Lung (tissue), 11 donors: ENCODE measurements at regions not wholly inside any gene's neighbourhood (a gene's known extent, or its start where the extent isn't known, plus 50 kb on each side); places are given as distances from the start of the nearest gene placed in this dataset.

ENCODE experiments used
- ATAC-seq: fragments of 200-7000 bp; cut with Tn5 transposase; one replicate; pipeline ENCODE4 v1.9.1; 2020; ENCODE audit warnings: moderate number of reproducible peaks; ENCODE audit not compliant: insufficient read depth, low FRiP score
- DNase-seq, 3 donors: peaks; one replicate each; pipeline ENCODE4 v3.0.0-alpha.2; 2013 to 2017
- H3K27ac ChIP-seq, 2 donors: one replicate each; pipeline ENCODE4 v1.5.1; 2013; ENCODE audit warnings: mild to moderate bottlenecking in 2 of 2, moderate library complexity in 2 of 2, control low read depth in 1 of 2, inconsistent platforms in 1 of 2, low read depth in 1 of 2, low read length in 1 of 2
- H3K27me3 ChIP-seq, 3 donors: one replicate each; pipeline ENCODE4 v1.5.1; 2013; ENCODE audit warnings: low read length in 2 of 3; ENCODE audit not compliant: control insufficient read depth in 3 of 3, insufficient read depth in 3 of 3
- H3K36me3 ChIP-seq, 4 donors: one replicate each; pipeline ENCODE4 v1.5.1; 2013; ENCODE audit warnings: low read length in 4 of 4, mild to moderate bottlenecking in 1 of 4, moderate library complexity in 1 of 4; ENCODE audit not compliant: control insufficient read depth in 4 of 4, insufficient read depth in 4 of 4
- H3K4me1 ChIP-seq, 5 donors: one replicate each; pipeline ENCODE4 v1.5.1; 2013; ENCODE audit warnings: low read length in 5 of 5, mild to moderate bottlenecking in 2 of 5, moderate library complexity in 1 of 5; ENCODE audit not compliant: control insufficient read depth in 5 of 5, insufficient read depth in 5 of 5
- H3K4me3 ChIP-seq: one replicate; pipeline ENCODE4 v1.5.1; 2013; ENCODE audit warnings: mild to moderate bottlenecking, control low read depth, moderate library complexity
- H3K9ac ChIP-seq, 2 donors: one replicate each; pipeline ENCODE4 v1.5.1; 2013; ENCODE audit warnings: low read length in 2 of 2, control low read depth in 1 of 2; ENCODE audit not compliant: insufficient read depth in 1 of 2
- H3K9me3 ChIP-seq, 4 donors: one replicate each; pipeline ENCODE4 v1.5.1; 2013; ENCODE audit warnings: low read length in 3 of 4, mild to moderate bottlenecking in 1 of 4, moderate library complexity in 1 of 4; ENCODE audit not compliant: control insufficient read depth in 4 of 4, insufficient read depth in 3 of 4
- whole genome bisulfite sequencing, 2 donors: extraction: QIAGEN DNeasy Blood & Tissue Kit; methylation state at CpG; one replicate each; pipeline ENCODE4 v1.1.7; 2013; 5-methylcytosine and 5-hydroxymethylcytosine counted together
- TF ChIP-seq, protein P1 (sequence below): IDR thresholded peaks from 2 replicates; pipeline ENCODE4 v1.5.1; 2012; ENCODE audit warnings: mild to moderate bottlenecking; ENCODE audit errors: control extremely low read depth, extremely low read depth
- donor health status: control.
- donor health status: control.
- donor health status: Bipolar disorder and iron deficiency.
- donor health status: healthy.
- donor health status: DM: yes; HTN: yes; CAD: no.

DNA sequence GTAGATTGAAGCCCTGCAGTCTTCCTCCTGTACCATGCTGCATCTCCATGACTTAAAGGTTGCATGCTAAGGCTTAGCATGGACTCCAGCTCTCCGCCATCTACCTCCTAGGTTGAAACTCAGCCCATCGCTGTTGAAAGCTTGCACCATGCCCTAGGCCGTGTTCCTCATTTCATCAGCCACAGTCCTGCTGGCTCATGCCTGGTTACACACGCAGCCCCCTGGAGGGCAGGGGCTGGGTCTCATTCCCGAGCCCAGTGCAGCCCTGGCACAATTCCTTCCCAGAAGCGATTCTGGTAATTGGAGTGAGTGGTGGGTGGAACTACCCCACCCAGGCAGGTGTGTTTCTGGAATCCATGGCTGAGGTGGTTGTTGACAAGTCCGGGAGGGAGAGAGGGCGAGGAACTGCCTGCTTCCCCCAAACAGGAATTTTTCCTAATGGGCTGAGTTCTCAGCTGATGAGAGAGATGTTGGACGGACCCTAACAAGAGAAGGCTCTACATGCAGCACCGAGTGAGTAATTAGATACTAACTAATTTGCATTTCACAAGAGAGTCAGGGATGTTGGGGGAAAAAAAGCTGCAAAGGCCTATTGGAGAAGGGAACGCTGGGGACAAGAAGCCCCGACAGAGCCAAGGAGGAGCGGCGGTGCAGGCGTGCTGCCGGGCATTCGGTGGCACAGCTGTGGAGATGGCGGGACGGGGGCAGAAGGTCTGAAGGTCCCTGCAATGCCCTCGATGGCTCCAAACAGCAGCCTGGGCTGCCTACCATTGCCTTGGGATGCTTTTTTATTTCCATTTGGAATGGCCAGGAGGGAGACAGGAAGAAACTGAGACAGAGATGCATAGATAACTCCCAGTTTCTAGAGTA is 92.3 kb upstream of the TLE3 start:
- Histone ChIP-seq H3K9ac (no peak overlapping the region), H3K27me3 (no peaks in the 10 kb centered on the region), H3K27ac (no peak overlapping the region), H3K4me3 (no peak overlapping the region), H3K4me1 (peaks cover 0 to 24% (median under 1%) of the 10 kb centered on the region in 5 donors), H3K9me3 (peaks cover 0 to 5% (median 0%) of the 10 kb centered on the region in 4 donors), H3K36me3 (no peaks in the 10 kb centered on the region)
- DNase-seq, result no peak
- TF ChIP-seq, protein P1, sequence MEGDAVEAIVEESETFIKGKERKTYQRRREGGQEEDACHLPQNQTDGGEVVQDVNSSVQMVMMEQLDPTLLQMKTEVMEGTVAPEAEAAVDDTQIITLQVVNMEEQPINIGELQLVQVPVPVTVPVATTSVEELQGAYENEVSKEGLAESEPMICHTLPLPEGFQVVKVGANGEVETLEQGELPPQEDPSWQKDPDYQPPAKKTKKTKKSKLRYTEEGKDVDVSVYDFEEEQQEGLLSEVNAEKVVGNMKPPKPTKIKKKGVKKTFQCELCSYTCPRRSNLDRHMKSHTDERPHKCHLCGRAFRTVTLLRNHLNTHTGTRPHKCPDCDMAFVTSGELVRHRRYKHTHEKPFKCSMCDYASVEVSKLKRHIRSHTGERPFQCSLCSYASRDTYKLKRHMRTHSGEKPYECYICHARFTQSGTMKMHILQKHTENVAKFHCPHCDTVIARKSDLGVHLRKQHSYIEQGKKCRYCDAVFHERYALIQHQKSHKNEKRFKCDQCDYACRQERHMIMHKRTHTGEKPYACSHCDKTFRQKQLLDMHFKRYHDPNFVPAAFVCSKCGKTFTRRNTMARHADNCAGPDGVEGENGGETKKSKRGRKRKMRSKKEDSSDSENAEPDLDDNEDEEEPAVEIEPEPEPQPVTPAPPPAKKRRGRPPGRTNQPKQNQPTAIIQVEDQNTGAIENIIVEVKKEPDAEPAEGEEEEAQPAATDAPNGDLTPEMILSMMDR, result no peak
- 85 to 91% methylated on average over 20 of the region's 20 CpGs for WGBS, 2 donors
- no peak for ATAC-seq

DNA sequence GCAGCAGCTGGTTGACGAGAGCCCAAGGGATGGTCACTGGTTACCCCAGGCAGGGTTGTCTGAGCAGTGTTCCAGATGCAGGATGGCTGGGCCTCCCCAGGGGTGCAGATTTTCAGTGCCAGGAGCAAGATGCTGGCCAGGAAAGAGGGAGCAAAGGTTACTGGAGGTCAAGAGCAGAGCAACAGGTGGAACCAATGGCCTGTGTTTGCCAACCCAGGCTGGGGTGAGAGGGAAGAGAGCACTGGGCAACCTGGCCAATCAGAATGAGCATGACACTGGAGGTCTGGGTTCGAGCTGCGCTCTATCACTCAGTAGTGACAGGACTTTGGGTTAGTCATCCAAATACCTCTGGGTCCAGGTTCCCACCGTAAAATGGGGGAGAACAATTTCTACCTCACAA is 90.6 kb upstream of the TLE3 start:
- no peak for DNase-seq
- no peaks in the 10 kb centered on the region for H3K36me3 ChIP-seq
- peaks cover 0 to 7% (median 0%) of the 10 kb centered on the region in 5 donors for H3K4me1 ChIP-seq
- H3K9ac ChIP-seq, result no peak overlapping the region
- H3K27me3 ChIP-seq, result no peaks in the 10 kb centered on the region
- TF ChIP-seq, protein P1, result no peak
- no peak overlapping the region for H3K4me3 ChIP-seq
- no peak for ATAC-seq
- H3K27ac ChIP-seq, result no peak overlapping the region
- peaks cover 0 to 5% (median 0%) of the 10 kb centered on the region in 4 donors for H3K9me3 ChIP-seq
- WGBS, 2 donors, result 99% methylated on average over 4 of the region's 4 CpGs

DNA sequence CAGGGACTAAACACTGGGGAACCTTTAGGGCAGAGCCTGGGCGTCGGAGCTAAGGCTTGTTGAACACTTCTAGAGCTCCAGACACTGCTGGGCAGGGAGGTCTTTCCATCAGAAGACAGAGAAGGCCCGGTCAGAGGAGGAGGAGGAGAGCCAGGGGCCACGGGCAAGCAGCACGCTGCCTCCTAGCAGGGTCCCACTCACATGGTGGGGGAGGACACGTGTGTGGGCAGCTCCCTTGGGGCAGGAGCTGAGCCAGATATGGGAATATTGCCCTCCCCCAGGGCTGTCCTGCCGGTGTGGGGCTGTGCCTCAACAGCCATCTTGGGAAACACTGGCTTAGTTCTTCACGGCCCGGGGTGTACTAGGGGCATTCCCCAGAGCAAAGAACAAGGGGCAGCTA is 89.6 kb upstream of the TLE3 start:
- H3K27me3 ChIP-seq, result no peaks in the 10 kb centered on the region
- H3K36me3 ChIP-seq, result no peaks in the 10 kb centered on the region
- H3K9ac ChIP-seq, result no peak overlapping the region
- DNase-seq (no peak), ATAC-seq (no peak)
- H3K9me3 ChIP-seq, result peaks cover 0 to 5% (median 0%) of the 10 kb centered on the region in 4 donors
- H3K4me3 ChIP-seq, result no peak overlapping the region
- WGBS, 2 donors, result 88 to 93% methylated on average over 9 of the region's 9 CpGs
- H3K4me1 ChIP-seq, result peaks cover 0 to under 1% (median 0%) of the 10 kb centered on the region in 5 donors
- no peak overlapping the region for H3K27ac ChIP-seq
- TF ChIP-seq, protein P1, result no peak
